ENCODE measurements at regions not wholly inside any gene's neighbourhood (a gene's known extent, or its start where the extent isn't known, plus 50 kb on each side); places are given as distances from the start of the nearest gene placed in this dataset.

- TF ChIP-seq, protein P1, sequence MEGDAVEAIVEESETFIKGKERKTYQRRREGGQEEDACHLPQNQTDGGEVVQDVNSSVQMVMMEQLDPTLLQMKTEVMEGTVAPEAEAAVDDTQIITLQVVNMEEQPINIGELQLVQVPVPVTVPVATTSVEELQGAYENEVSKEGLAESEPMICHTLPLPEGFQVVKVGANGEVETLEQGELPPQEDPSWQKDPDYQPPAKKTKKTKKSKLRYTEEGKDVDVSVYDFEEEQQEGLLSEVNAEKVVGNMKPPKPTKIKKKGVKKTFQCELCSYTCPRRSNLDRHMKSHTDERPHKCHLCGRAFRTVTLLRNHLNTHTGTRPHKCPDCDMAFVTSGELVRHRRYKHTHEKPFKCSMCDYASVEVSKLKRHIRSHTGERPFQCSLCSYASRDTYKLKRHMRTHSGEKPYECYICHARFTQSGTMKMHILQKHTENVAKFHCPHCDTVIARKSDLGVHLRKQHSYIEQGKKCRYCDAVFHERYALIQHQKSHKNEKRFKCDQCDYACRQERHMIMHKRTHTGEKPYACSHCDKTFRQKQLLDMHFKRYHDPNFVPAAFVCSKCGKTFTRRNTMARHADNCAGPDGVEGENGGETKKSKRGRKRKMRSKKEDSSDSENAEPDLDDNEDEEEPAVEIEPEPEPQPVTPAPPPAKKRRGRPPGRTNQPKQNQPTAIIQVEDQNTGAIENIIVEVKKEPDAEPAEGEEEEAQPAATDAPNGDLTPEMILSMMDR (conservative IDR thresholded peaks at IDR 0.05; ENCODE audit: low read length): no peak
- TF ChIP-seq EZH2phosphoT487 (IDR thresholded peaks at IDR 0.05; ENCODE audit: borderline replicate concordance, low read depth, low read length): no peak
Observed at GRCh38 chr1:201593200-201593921, 54.4 kb downstream of the NAV1 start.

Data from OCI-LY7 (cell line).